Small intestine (tissue), 7 donors: ENCODE measurements at regions not wholly inside any gene's neighbourhood (a gene's known extent, or its start where the extent isn't known, plus 50 kb on each side); places are given as distances from the start of the nearest gene placed in this dataset.
A peak's percentile ranks its signal among the peaks of the same experiment; 100 is the strongest.

Source experiments
- DNase-seq, 2 donors: peaks; one replicate each; pipeline versions ENCODE4 v3.0.0 to v3.0.0-alpha.2; 2013
- FAIRE-seq: peaks from 2 replicates; lab custom pipeline; 2012; peaks lifted over from hg19 to GRCh38; lab: Jason Lieb, UNC
- H3K27ac ChIP-seq, 3 donors: one replicate each; pipeline ENCODE4 v1.5.1; 2013; ENCODE audit warnings: low read length in 2 of 3, mild to moderate bottlenecking in 2 of 3, control low read depth in 1 of 3, inconsistent platforms in 1 of 3, low read depth in 1 of 3, moderate library complexity in 1 of 3
- H3K27me3 ChIP-seq, 3 donors: one replicate each; pipeline ENCODE4 v1.6.1; 2013; ENCODE audit warnings: low read length in 3 of 3, inconsistent platforms in 1 of 3; ENCODE audit not compliant: control insufficient read depth in 3 of 3, insufficient read depth in 3 of 3
- H3K36me3 ChIP-seq, 3 donors: one replicate each; pipeline ENCODE4 v1.6.1; 2013; ENCODE audit warnings: low read length in 3 of 3, inconsistent platforms in 1 of 3, low read depth in 1 of 3, mild to moderate bottlenecking in 1 of 3, moderate library complexity in 1 of 3; ENCODE audit not compliant: control insufficient read depth in 3 of 3, insufficient read depth in 2 of 3
- H3K4me1 ChIP-seq, 3 donors: one replicate each; pipeline ENCODE4 v1.6.1; 2013; ENCODE audit warnings: low read length in 2 of 3, inconsistent platforms in 1 of 3, low read depth in 1 of 3, mild to moderate bottlenecking in 1 of 3, moderate library complexity in 1 of 3; ENCODE audit not compliant: control insufficient read depth in 3 of 3, insufficient read depth in 2 of 3
- H3K4me3 ChIP-seq, 3 donors: one replicate each; pipeline ENCODE4 v1.5.1; 2013; ENCODE audit warnings: low read length in 3 of 3, control low read depth in 1 of 3, inconsistent platforms in 1 of 3, low read depth in 1 of 3, mild to moderate bottlenecking in 1 of 3, moderate library complexity in 1 of 3
- H3K9me3 ChIP-seq, 2 donors: one replicate each; pipeline ENCODE4 v1.6.1; 2013; ENCODE audit warnings: low read depth in 1 of 2, low read length in 1 of 2; ENCODE audit not compliant: control insufficient read depth in 2 of 2, insufficient read depth in 1 of 2
- WGBS, 3 donors: extraction: QIAGEN DNeasy Blood & Tissue Kit; methylation state at CpG; one replicate each; pipeline ENCODE4 v1.1.7; 2013; 5-methylcytosine and 5-hydroxymethylcytosine counted together
- donor health status: healthy with polysubstance abuse.
- donor health status: control.
- donor health status: control.
- donor health status: Bipolar disorder and iron deficiency.
- donor health status: healthy.

DNA sequence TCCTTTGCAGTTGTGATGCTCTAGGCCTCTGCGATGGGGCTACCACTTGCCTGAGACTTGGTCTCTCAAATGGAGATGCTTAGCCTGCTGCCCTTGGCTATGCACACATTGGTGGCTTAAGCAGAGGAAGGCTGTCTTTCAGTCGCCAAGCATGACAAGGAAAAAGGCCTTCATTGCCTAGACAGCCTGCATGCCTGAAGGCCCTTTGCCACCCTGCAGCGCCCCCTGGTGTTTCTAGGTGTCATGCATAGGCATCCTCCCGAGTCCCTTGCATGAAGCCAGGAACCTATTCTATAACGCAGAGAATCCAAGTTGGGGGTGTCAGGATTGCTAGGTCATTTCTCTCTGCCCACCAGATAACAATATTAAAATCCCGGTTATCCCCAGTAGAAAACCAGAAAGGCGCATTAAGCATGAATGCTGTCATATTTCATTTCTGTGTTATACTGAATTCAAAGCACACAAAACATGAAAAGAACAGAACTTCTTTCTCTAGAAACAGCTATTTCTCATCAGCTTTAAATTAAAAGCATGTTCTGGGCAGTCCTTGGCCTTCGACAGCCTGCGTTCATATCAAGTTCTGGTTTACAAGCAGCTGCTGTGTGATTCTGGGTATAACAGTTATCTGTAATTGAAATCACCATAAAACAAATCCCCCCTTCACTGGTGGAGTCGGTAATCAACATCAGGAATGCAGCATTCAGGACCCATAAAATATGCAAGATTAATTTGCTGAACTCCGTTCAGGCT, 59.7 kb upstream of the TRPC7 start:
- Histone ChIP-seq H3K4me1 (no peaks in the 10 kb centered on the region), H3K36me3 (no peaks in the 10 kb centered on the region), H3K4me3 (no peak overlapping the region), H3K27ac (no peak overlapping the region), H3K27me3 (peaks cover 0 to 4% (median 0%) of the 10 kb centered on the region in 3 donors), H3K9me3 (no peaks in the 10 kb centered on the region)
- FAIRE-seq (no peak), DNase-seq (peak; percentile 68 to 80)
- WGBS, 3 donors = 20 to 37% (median 28%) methylated on average over 11 of the region's 11 CpGs

DNA sequence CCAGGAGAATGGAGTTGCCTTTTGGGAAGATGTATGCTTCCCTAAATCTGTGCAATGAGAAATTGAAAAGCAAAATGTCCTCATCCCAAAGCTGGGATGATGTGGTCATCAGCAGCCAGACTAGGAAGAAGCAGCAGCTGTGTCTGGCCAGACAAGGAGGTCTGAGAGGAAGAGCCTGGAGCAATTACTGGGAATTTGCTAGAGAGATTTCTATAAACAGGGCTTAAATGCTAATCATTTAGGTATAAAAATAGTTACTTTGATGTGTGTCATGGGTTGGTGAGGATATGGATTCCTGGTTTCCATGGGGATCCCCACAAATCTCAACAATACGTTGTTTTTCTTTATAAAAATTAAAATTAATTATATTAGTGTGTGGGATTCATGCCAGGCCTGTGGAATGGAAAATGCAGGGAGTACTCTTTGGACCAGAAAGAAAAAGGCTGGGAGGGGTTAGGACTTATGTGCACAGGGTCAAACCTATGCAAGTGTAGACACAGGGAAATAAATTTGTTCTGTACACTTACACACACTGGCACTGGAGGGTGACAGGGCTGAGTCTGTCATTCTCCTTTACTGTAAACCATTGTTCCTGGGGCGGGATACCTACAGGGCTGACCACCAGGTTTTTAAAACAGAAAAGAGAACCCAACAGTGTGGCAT, 58.7 kb upstream of the TRPC7 start:
- FAIRE-seq (no peak), DNase-seq (no peak)
- no peaks in the 10 kb centered on the region for H3K4me1 ChIP-seq
- 69 to 77% (median 74%) methylated on average over 2 of the region's 2 CpGs for WGBS, 3 donors
- no peaks in the 10 kb centered on the region for H3K9me3 ChIP-seq
- no peak overlapping the region for H3K27ac ChIP-seq
- H3K4me3 ChIP-seq = no peak overlapping the region
- peaks cover 0 to 4% (median 0%) of the 10 kb centered on the region in 3 donors for H3K27me3 ChIP-seq
- no peaks in the 10 kb centered on the region for H3K36me3 ChIP-seq

DNA sequence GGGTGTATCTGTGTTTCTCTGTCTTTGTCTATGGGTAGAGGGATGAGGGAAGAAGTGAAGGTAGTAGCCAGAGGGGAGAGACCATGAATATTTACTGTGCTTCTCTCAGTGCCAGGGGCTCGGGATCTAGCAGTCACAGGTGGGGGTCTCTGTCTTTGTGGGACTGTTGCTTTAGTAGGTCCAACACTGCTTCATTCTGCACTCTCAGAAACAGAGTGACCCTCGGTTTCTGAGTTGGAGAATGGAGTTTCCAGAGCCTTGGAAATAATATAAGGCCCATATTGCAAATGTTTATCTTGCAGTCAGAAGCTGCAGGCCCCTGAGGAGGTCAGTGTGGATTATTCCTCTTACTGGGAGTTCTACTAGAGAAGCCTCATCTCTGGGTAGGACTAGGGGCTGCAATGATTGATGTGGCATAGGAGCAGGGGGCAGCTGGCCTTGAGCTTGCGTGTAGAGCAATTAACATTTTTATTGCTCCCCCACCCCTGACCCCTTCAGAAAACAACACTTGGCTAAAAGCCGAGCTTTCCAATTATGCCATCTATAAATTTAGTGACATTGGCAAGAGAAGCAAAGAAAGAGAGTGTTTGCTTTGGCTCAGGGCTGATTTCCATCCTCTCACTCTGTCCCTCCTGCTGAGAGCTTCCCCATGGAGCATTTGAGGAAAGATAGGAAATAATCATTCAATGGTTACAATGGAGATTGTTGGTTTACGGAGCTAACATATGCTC, 55.0 kb upstream of the TRPC7 start:
- Histone ChIP-seq H3K4me1 (no peaks in the 10 kb centered on the region), H3K9me3 (no peaks in the 10 kb centered on the region), H3K27me3 (peaks cover 0 to 4% (median 0%) of the 10 kb centered on the region in 3 donors), H3K36me3 (no peaks in the 10 kb centered on the region), H3K4me3 (no peak overlapping the region), H3K27ac (no peak overlapping the region)
- FAIRE-seq = no peak
- WGBS, 3 donors = 23 to 32% (median 29%) methylated on average over 5 of the region's 5 CpGs
- DNase-seq = no peak

DNA sequence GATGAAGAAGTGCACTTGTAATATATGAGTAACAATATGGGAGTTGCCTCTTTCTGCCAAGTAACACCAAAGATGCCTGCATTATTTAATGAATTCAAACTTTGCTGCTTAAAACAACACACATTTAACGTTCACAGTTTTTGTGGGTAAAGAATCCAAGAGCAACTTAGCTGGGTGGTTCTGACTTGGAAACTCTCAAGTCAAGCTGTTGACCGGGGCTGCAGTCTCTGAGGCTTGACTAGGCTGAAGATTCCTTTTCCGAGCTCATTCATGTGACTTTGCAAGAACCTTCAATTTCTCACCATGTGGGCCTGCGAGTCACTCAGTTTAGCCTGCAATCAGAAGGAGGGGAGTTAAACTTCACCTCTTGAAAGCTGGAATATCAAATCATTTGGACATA, 53.0 kb upstream of the TRPC7 start:
- DNase-seq (no peak), FAIRE-seq (no peak)
- no peak overlapping the region for H3K4me3 ChIP-seq
- H3K4me1 ChIP-seq = no peaks in the 10 kb centered on the region
- no peak overlapping the region for H3K27ac ChIP-seq
- H3K9me3 ChIP-seq = no peaks in the 10 kb centered on the region
- no peaks in the 10 kb centered on the region for H3K36me3 ChIP-seq
- peaks cover 0 to 4% (median 0%) of the 10 kb centered on the region in 3 donors for H3K27me3 ChIP-seq
- 74 to 79% (median 75%) methylated on average over 4 of the region's 4 CpGs for WGBS, 3 donors
